Activated CD8-positive, alpha-beta T cell treated with anti-CD3 and anti-CD28 coated beads for 36 hours (primary cell): ENCODE measurements at regions not wholly inside any gene's neighbourhood (a gene's known extent, or its start where the extent isn't known, plus 50 kb on each side); places are given as distances from the start of the nearest gene placed in this dataset.

ENCODE experiments used
- ATAC-seq: fragments of 200-7000 bp; cut with Tn5 transposase; one replicate; pipeline ENCODE4 v1.10.0; 2021; ENCODE audit warnings: mild to moderate bottlenecking, moderate library complexity
- CTCF ChIA-PET: fragments of 350-600 bp; sonication (Branson Sonifier 250); formaldehyde crosslinking; loops from one replicate; lab custom pipeline; 2021; ENCODE audit warnings: antibody characterized with exemption; lab: Charles Lee
- POLR2A ChIA-PET: fragments of 350-600 bp; sonication (Branson Sonifier 250); formaldehyde crosslinking; loops from one replicate; lab custom pipeline; 2021; ENCODE audit warnings: antibody characterized with exemption; lab: Charles Lee
- DNase-seq: peaks from one replicate; pipeline ENCODE4 v3.0.0-alpha.2; 2020
- H3K27ac Mint-ChIP-seq: one replicate; pipeline ENCODE4 v1.8.0; 2021; ENCODE audit warnings: mild to moderate bottlenecking, mixed read lengths
- H3K27me3 Mint-ChIP-seq: one replicate; pipeline ENCODE4 v1.8.0; 2021; ENCODE audit warnings: mixed read lengths
- H3K36me3 Mint-ChIP-seq: one replicate; pipeline ENCODE4 v1.8.0; 2021; ENCODE audit warnings: low read depth, mixed read lengths
- H3K4me1 Mint-ChIP-seq: one replicate; pipeline ENCODE4 v1.8.0; 2021; ENCODE audit warnings: low read depth, mixed read lengths
- H3K4me3 Mint-ChIP-seq: one replicate; pipeline ENCODE4 v1.8.0; 2021; ENCODE audit warnings: mild to moderate bottlenecking, moderate library complexity, mixed read lengths
- H3K9me3 Mint-ChIP-seq: one replicate; pipeline ENCODE4 v1.8.0; 2021; ENCODE audit warnings: mixed read lengths
- CTCF ChIP-seq: fragments of 200-600 bp; IDR thresholded peaks from one replicate; pipeline ENCODE4 v1.8.0; 2022; ENCODE audit warnings: antibody characterized with exemption, mild to moderate bottlenecking
- intact Hi-C: fragments of 100-400 bp; cut with micrococcal nuclease; formaldehyde crosslinking; loops from one replicate; pipeline ENCODE4 v1.10.0; 2022

DNA sequence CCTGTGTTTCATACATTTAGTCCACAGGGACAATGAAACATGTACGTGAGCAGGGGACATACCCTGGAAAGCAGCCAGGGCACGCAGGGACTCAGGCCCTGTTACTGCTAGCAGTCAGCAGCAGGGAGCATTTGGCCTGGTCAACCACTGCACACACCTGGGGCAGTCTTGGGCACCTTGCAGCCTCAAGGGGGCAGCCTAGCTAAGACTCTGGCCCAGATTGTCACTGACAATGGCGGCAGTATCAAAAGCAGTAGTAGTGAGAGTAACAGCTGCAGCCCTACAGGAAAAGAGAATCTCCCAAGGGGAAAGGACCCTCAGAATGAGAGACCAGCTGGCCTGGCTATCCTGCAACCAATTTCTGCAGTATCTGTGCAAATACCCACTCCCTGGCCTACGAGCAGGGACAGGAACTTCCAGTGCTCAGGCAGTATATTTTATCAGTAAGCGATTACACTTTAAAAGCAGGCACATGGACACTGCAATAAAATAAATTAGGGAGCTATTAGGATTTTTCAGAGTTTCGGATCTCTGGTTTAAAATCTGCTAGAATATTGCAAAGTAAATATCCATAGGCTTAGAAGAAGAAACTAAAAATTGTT is 475.6 kb downstream of the LTN1 start:
- DNase-seq, result peak; percentile 81
- intact Hi-C loops, result loop anchor here (1.0 kb wide), 1 partner anchor 228 kb away; no protein-coding TSS in a partner anchor
- Mint-ChIP-seq H3K4me1 (peaks cover 2% of the 10 kb centered on the region), H3K36me3 (no peaks in the 10 kb centered on the region), H3K4me3 (no peak overlapping the region), H3K9me3 (no peaks in the 10 kb centered on the region), H3K27me3 (peaks cover 2% of the 10 kb centered on the region), H3K27ac (no peak overlapping the region)
- ATAC-seq, result peak; percentile 94
- TF ChIP-seq CTCF, result peak; percentile 70
- POLR2A ChIA-PET, result no interaction called here
- CTCF ChIA-PET, result interaction anchor here (0.6 to 7.6 kb wide), 18 partner anchors 9 to 415 kb away, joined by 3 to 165 read pairs (median 4); no protein-coding TSS in a partner anchor

DNA sequence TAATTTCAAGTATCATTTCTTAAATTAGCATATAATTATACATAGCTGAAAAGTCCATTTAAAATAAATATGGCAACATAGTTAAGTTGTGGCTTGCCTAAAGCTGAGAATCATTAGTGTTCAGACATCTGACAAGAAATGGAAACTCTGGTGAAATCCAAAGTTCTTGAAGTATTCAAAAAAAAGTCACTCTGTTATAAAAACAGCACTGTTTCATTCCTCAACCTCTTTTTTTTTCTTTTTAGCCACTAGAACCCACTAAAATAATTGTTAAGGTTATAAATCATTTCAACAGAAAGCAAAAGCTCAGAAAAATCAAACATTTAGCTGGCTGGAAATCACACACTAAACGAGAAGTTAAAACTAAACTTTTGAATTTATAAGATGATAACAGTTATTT is 476.7 kb downstream of the LTN1 start:
- Mint-ChIP-seq H3K27me3 (peaks cover 2% of the 10 kb centered on the region), H3K4me1 (peaks cover 2% of the 10 kb centered on the region), H3K9me3 (no peaks in the 10 kb centered on the region), H3K4me3 (no peak overlapping the region), H3K27ac (no peak overlapping the region), H3K36me3 (no peaks in the 10 kb centered on the region)
- CTCF ChIA-PET, result interaction anchor here (0.6 to 7.6 kb wide), 12 partner anchors 9 to 423 kb away, joined by 3 to 165 read pairs (median 6); no protein-coding TSS in a partner anchor
- TF ChIP-seq CTCF, result no peak
- DNase-seq (no peak), ATAC-seq (no peak)
- POLR2A ChIA-PET, result no interaction called here
- intact Hi-C loops, result no loop called here

- ATAC-seq, result no peak
Measured at GRCh38 chr21:28513428-28513827, 479.2 kb downstream of the LTN1 start.

DNA sequence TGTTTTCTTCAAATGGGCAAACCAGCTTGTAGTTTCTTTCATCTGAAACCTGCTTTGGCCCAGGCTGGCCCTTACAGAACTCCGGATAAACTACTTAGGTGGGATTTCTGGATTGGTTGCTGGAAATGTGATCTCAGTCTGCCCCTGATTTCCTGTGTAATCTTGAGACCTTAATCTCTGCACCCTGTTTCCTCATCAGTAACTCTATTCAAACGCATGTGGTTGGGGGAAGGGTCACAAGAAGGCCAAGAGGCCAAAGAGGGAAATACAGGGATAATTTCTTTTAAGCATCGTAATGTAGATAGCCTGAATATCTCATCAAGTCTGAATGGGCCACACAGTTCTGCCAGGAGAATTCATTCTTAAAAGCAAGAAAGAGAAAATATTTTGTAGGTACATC is 483.6 kb downstream of the LTN1 start:
- ATAC-seq, result no peak
- CTCF ChIA-PET, result interaction anchor here (5.7 kb wide), 1 partner anchor 237 kb away, joined by 27 read pairs; no protein-coding TSS in a partner anchor
- peaks cover 3% of the 10 kb centered on the region for H3K27me3 Mint-ChIP-seq

More at GRCh38 chr21:28513428-28513827, 479.2 kb downstream of the LTN1 start:
- CTCF ChIA-PET, result interaction anchor here (0.8 to 7.6 kb wide), 2 partner anchors 11 to 230 kb away, joined by 3 to 165 read pairs; no protein-coding TSS in a partner anchor
- TF ChIP-seq CTCF, result no peak
- no peak overlapping the region for H3K27ac Mint-ChIP-seq
- H3K27me3 Mint-ChIP-seq, result peaks cover 3% of the 10 kb centered on the region
- POLR2A ChIA-PET, result no interaction called here
- DNase-seq, result no peak
- no peaks in the 10 kb centered on the region for H3K36me3 Mint-ChIP-seq
- H3K9me3 Mint-ChIP-seq, result no peaks in the 10 kb centered on the region
- intact Hi-C loops, result no loop called here
- H3K4me3 Mint-ChIP-seq, result no peak overlapping the region
- H3K4me1 Mint-ChIP-seq, result peaks cover 2% of the 10 kb centered on the region

More for the DNA sequence above, 483.6 kb downstream of the LTN1 start:
- no peaks in the 10 kb centered on the region for H3K4me1 Mint-ChIP-seq
- peaks cover 5% of the 10 kb centered on the region for H3K9me3 Mint-ChIP-seq
- TF ChIP-seq CTCF, result no peak
- H3K36me3 Mint-ChIP-seq, result no peaks in the 10 kb centered on the region
- intact Hi-C loops, result no loop called here
- no peak for DNase-seq
- H3K27ac Mint-ChIP-seq, result no peak overlapping the region
- H3K4me3 Mint-ChIP-seq, result no peak overlapping the region
- POLR2A ChIA-PET, result no interaction called here
